GM19324 (cell line): ENCODE measurements at regions not wholly inside any gene's neighbourhood (a gene's known extent, or its start where the extent isn't known, plus 50 kb on each side); places are given as distances from the start of the nearest gene placed in this dataset.

Source experiments
- ATAC-seq: cut with Tn5 transposase; IDR thresholded peaks from one replicate; pipeline ENCODE4 v1.9.1; 2021; ENCODE audit warnings: mild to moderate bottlenecking, moderate library complexity; ENCODE audit not compliant: unreplicated experiment, low FRiP score

DNA sequence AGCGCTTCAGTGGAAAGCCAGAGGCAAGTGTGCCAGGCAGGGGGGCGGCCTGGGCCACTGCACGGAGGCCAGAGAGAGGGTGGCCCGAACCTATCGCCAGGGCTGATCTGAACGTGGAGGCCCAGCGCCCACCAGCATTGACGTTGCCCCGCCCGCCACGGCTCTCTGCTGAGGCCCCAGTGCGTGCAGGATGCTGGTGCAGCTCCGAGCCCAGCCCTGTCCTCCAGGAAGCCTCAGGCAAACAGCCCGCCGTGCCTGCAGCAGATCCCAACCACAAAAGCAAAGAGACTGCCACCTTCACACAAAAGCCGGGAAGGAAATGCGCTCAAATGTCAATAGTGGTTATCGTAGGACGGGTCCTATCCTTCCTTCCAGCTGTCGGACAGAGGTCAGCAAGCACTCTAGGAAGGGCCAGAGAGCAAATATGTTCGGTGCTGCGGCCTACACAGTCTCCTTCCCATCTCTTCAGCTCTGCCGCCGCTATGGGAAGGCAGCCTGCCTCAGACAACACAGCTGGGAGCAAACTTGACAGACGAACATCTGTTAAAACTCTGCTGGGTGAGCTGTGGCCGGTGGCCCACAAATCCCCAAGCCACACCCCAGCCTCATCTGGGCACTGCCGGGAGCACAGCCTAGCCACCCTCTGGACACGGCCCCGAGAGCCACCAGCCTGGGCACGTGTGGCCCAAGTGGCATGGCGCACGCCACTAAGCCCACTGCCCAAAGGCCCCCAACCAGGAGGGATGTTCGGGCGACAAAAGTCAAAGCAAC, 146.2 kb downstream of the CRYBB2 start:
- ATAC-seq: no peak

DNA sequence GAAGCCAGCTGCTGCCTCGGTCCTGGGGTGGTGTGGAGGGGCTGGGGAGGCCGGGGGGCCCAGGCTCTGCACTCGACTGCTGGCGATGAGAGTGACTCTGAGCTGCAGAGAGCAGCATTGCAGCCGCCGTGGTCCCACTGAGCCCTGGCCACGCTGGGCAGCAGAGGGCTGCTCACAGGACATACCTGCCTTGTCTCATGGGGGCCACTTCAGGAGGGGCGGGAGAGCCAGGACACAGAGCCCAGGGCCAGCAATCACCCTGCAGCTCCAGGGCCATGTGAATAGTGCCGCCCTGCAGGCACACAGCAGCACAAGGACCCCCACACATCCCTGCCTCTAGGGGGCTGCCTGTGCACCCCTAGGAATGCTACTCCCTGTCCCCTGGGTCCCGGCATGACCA, 147.0 kb downstream of the CRYBB2 start:
- no peak for ATAC-seq

DNA sequence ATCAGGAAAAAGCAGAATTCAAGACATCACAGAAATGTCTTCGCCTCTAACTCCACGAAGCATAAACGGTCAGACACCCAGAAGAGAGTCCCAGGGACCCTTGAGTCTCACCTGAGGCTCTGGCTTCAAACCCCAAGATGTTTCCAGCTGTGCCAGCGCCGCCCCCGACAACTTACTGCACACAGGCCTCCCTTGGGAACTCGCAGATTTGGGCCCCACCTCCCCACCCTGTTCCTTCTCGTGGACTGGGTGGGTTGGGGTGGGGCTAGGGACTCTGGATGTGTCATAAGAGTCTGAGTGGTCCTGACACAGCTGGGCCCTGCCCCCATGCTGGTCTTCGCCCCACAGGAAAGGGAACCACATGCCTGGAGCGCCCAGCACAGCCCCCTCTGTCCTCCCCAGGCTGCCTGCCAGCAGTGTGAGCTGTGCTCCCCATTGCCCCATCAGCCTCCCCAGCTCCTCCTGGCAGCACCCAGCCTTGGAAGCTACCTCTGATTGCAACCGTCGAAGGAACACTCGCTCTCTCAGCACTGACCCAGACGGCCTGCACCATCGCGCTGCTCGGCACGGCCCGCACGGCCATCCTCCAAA, 147.5 kb downstream of the CRYBB2 start:
- ATAC-seq: no peak

DNA sequence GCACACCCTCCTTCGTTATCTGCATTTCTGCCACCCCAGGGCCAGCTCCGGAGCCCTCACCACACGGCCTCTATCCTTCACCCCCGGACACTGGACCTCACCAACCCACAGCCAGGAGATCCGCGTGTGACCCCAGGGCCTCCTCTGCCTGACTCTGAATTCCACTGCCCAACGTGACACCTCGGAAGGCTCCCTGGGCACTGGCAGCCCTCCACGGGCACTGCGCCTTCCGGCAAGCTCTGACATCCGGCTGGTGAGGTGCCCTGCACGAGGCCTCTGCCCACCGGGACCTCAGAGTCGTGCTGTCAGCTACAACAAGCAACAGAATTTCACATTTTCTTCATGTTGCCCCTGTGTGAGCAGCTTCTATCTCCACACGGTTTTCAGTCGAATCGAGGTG, 148.3 kb downstream of the CRYBB2 start:
- ATAC-seq: no peak

DNA sequence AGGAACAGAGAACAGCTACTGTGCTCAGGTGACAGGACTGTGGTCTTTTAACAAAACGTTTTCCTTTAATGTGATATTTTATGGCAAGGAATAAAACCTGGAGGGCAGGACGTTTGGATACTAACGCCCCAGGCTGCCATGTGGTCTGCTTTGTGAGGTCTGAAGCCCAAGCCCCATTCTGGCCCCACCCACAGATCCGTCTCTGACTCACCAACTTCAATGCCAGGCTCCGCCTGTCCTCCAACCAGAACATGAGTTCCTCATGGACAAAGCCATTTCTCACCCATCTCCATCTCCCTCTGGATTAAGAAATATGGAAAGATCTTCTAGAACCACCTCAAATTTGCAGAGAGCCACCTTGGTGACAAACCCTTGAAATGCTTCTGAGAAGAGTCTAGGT, 148.8 kb downstream of the CRYBB2 start:
- no peak for ATAC-seq

DNA sequence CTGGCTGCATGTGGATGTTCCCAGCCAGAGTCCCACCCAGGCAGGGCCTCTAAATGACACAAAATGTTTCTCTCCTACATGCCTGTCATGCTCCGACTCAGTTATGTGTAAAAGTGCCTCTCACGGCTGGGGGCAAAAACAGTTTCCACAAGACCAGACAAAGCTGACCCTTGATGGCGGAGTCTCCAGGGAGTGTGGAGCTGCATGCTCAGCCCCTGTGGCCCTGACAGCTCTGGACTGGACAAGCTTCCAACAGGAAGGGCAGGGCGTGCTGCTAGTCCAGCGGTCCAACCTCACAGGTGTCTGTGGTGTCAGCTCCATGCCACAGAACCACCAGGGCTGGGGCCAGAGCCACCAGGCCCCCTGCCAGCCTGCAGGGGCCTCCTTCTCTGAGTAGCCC, 149.6 kb downstream of the CRYBB2 start:
- no peak for ATAC-seq

DNA sequence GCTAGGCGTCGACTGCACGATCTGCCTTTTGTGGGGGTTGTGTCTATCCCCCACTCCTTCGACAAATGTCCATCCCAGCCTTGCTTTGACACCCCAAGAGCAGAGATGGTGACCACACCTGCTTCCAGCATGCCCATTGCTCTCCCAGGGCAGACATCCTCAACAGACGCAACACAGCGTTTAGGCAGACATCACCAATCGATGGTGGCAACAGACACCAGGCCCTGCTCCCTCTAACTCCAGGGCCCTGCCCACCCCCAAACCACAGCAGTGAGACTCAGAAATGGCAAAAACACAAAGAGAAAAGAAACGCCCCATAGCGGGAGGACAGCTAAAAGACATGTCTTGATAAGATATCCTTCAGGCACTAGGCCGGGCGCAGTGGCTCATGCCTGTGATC, 150.9 kb downstream of the CRYBB2 start:
- no peak for ATAC-seq

DNA sequence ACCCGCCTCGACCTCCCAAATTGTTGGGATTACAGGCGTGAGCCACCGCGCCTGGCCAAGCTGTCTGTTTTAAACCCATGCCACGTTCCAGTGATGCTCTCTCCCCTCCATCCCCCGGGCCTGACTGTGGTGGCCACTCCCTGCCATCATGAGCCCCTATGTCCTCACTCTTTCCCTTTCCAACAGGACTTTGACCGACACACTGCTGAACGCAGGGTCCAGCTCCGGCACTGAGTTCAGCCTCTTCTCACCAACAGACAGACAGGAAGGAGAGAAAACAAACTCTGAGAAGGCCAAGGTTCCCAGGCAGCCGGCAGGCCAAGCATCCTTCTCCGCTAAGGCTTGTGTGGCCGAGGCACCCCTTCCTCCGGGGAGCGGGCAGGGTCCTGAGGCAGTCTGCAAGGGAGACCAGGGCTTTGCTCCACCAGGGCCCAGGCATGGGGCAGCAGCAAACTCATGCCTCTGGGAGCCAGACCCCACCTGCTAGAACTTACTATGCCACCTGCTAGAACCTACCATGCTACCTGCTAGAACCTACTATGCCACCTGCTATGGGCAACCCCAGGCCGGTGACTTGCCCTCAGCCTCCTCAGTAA, 152.7 kb downstream of the CRYBB2 start:
- no peak for ATAC-seq

DNA sequence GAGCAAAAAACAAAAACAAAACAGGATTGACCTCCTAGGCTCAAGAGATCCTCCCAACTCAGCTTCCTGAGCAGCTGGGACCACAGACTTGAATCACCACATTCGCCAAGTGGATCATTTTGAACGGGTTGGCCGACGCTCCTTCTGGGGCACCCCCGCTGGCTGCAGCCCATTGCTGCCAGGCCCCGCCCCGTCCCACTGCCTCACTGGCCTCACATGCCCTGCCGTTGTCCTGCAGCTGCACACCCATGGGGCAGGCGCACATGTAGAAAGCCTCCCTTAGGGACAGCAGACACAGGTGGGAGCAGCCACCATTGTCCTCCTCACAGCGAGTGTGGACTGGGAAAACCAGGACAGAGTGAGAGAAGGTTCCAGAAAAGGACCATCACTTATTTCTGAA, 154.5 kb downstream of the CRYBB2 start:
- no peak for ATAC-seq

DNA sequence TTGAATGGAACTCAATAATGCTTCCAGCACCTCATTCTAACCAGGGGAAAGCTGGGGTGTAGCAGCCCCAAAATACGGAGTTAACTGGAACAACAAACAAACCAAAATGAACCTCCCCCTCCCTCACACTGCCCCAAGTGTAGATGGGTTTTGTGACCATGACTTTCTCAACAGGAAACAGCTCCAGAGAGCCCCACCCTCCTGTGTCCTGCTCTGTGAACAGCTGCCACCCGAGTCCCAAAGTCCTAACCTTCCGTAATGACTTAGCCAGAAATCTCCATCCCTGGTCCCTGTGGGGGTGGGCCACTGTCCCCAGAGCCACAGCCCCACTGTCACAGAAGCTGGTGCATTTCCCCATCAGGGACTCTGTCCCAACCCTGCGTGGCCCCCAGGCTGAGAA, 155.4 kb downstream of the CRYBB2 start:
- ATAC-seq: no peak

DNA sequence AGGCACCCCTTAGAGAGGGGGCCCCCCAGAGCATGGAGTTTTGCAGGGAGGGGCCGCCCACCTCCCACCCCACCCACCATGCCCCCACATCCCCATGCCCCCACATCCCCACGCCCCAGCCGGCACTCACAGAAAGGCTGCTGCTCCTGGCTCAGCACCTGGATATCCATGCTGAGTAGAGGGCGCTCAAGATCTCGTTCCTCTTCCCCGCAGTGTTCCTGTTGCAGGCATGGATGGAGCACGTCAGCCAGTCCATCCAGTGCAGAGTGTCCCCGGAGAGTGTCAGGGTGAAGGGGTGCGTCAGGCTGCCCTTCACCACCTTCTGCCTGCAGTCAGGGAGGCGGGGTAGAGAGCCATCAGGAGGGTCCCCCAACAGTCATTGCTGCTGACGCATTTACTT, 156.2 kb downstream of the CRYBB2 start:
- ATAC-seq: no peak

DNA sequence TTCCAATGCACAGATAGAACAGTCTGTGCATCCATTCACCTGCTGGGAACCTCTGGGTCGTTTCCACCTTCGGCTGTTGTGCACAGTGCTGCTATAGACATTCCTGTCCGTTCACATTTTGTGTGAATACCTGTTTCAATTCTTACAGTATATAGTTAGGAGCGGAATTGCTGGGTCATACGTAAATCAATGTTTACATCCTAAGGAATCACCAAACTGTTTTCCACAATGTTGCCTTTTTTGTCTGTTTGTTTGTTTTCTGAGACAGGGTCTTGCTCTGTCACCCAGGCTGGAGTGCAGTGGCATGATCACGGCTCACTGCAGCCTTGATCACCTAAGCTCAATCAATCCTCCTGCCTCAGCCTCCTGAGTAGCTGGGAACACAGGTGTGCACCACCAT, 158.3 kb downstream of the CRYBB2 start:
- no peak for ATAC-seq

DNA sequence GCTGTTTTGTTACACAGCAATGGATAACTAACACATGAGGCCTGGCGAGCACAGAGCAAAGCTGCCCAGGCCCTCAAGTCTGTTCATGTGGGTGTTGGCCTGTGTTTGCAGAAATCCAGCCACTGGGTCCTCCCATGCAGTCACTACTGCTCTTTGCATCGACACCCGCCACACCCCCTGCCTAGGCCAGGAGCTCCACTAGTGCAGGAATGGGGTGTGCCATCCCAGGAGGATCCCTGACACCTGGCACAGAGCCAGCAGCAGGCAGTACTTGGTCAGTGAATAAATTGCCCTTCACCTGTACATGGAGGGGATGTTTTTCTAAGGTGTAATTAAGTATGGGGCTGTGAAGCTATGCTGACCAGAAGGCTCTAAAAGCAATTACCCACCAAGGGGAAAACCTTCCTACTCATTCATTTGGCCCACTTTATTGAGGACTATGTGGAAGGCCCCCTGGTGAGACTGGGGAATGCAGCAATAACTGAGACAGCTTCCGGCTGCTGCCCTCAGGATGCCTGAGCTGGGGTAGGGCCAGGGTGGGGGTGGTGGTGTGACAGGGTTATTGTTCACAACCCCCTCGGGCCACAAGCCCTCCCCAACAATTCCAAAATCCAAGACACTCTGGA, 160.8 kb downstream of the CRYBB2 start:
- no peak for ATAC-seq

DNA sequence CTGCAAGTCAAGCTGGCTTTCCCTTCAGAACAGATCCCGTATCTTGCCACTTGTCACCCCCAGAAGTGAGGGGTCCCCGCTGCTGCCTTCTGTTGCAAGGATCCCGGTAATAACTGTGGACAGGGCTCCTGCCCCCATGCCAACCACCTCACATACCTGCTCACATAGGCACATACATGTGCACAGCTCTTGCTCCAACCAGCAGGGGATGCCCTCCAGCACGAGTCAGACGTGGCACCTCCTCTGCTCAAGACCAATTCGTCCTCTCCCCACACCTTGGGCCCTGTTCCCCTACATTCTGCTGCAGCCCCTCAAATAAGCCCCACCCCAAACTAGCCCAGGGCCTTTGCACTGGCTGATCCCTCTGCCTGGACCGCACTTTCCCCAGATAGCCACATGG, 163.3 kb downstream of the CRYBB2 start:
- no peak for ATAC-seq

DNA sequence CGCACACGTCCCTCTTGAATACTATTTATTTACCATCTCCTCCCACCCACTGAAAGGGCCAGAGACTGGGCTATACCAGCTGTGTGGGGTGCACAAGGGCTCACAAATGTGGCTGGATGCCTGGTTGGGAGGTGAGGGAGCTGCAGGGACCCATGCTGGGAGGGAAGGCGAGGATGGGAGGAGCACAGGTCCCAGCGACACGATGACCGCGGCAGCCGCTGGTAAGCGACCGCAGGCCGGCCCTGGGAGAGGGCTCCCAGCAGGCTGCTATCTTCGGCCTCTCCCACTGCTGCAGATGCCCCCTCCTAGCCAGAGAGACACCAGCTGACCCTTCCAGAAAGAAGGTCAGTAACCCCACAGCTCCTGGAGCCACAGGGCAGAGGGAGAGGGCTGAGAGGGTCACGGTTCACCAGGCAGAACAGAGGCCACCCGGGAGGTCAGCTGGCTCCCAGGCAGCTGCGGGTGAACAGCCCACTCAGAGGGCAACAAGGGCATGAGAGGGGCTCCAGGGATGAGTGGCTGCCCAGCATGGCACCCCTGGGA, 163.9 kb downstream of the CRYBB2 start:
- ATAC-seq: no peak

DNA sequence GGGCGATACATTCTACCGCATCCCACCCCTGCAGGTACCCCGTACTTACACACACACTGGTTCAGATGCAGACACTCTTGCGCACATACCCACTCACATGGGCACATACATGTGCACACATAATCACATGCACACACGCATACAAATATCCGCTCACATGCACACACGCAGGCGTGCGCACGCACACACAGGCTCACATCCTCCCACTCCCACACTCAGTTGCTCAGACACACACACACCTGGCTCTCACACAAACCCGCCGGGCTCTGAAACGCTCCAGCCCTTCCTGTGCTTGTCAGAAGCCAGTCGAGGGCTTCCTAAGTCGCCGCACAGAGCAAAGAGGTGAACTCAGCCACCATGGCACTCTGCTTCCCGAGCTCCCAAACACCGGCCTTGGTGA, 164.5 kb downstream of the CRYBB2 start:
- no peak for ATAC-seq

DNA sequence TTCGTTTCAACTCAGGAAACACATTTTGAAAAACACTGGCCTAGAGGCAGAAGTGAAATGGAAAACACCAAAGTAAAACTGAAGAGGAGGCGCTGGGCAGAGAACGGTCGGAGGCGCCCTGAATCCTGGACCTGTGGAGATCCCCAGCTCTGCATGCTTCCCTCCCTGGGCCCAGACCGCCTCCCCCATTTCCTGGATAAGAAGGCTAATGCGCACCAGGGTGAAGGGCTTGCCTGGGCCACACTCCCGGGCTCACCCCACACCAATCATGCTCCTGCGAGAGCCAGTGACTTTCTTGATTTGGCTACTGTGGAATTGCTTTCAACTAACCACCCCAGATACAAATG, 167.1 kb downstream of the CRYBB2 start:
- no peak for ATAC-seq

DNA sequence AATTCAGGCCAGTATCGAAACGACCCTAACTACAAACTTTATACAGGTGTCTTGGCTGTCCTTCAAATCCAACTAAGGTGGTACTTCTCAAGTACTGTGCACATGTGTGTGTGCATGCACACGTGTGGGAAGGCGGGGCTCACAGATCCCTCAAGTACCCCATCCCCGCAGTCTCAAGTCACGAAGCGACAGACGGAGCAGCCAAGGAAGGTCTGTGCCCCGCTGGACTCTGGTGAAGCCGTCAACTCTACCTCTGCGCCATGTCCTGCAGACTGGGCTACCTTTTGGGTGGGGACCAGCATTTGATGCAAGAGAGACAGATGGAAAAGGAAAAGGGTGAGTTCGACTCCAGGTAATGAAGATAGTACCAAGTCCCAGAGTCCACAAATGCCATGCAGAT, 169.0 kb downstream of the CRYBB2 start:
- ATAC-seq: no peak

DNA sequence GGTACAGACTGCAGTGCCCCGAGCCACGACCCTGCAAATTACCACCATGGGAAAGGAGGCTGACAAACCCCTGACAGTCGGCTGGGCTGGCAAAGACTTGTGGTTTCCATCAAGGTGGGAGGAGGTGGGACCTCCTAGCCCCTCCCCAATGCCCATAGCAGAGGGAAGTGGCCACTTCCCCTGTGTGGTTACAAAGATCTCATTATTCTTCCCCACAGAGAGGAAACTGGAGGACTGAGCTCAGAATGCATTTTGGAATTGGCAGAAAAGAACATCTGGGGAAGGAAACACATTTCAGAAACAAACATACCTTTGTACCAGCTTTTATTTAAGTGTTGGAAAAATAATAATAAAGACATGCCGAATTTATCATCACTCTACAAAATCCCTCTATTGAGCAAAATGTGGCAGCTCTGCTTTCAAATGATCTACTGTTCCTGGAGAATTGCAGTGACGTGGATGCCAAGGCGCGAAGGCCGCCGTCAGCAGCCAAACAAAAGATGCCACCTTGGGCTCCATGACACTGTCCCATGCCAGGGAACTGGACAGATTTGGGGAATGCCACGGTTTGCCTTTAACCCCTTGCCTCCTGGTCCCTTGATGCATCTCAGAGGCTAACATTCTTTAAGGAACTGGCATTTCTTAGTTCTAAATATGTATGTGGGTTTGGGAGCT, 169.6 kb downstream of the CRYBB2 start:
- no peak for ATAC-seq

DNA sequence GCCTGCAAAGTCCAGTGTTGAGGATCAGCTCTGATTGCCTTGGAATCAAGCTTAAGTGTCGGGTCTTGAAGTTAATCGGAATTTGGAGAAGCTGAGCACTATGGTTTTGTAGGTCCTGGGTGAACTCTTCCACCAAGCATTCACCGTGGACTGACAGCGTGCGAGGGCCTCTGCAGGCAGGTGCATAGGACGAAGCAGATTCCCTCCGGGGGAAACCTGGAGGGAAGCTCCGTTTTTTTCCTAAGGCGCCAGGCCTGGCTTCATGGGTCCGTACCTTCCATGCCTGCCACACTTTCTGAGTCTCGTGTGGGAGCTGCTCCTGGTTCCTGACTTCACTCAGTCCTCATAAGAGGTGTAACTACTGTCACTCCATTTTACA, 170.1 kb downstream of the CRYBB2 start:
- ATAC-seq: no peak
